PFSK-1 (cell line): ENCODE measurements at regions not wholly inside any gene's neighbourhood (a gene's known extent, or its start where the extent isn't known, plus 50 kb on each side); places are given as distances from the start of the nearest gene placed in this dataset.

Experiments used
- FOXP2 ChIP-seq: optimal IDR thresholded peaks from 2 replicates; pipeline ENCODE3; 2011; ENCODE audit warnings: borderline replicate concordance, control low read depth, inconsistent platforms; ENCODE audit not compliant: insufficient read depth; ENCODE audit errors: extremely low read length, extremely low read depth
- POLR2AphosphoS5 ChIP-seq: IDR thresholded peaks from 2 replicates; pipeline ENCODE4 v1.6.1; 2012; ENCODE audit warnings: low read depth, mild to moderate bottlenecking, control low read depth, low read length, moderate library complexity
- SIN3A ChIP-seq: IDR thresholded peaks from 2 replicates; pipeline ENCODE4 v1.6.1; 2012; ENCODE audit warnings: mild to moderate bottlenecking, low read length, moderate library complexity, borderline replicate concordance; ENCODE audit not compliant: insufficient read depth
- TAF1 ChIP-seq: IDR thresholded peaks from 2 replicates; pipeline ENCODE4 v1.6.1; 2012; ENCODE audit warnings: low read length, control low read depth, borderline replicate concordance; ENCODE audit not compliant: insufficient read depth
- TF ChIP-seq, protein P1 (sequence below), 2 experiments: IDR thresholded peaks; 2 replicates each; pipeline versions ENCODE4 v1.6.1 to v1.8.0; 2011 to 2012; ENCODE audit warnings: low read depth in 2 of 2, low read length in 2 of 2, control low read depth in 1 of 2, inconsistent platforms in 1 of 2, mild to moderate bottlenecking in 1 of 2, moderate library complexity in 1 of 2; ENCODE audit not compliant: insufficient read depth in 1 of 2

GRCh38 chr2:56510610-56511009, 326.8 kb downstream of the CCDC85A start:
- TF ChIP-seq POLR2AphosphoS5 = no peak
- TF ChIP-seq TAF1 = no peak
- TF ChIP-seq SIN3A = no peak
- TF ChIP-seq, protein P1, sequence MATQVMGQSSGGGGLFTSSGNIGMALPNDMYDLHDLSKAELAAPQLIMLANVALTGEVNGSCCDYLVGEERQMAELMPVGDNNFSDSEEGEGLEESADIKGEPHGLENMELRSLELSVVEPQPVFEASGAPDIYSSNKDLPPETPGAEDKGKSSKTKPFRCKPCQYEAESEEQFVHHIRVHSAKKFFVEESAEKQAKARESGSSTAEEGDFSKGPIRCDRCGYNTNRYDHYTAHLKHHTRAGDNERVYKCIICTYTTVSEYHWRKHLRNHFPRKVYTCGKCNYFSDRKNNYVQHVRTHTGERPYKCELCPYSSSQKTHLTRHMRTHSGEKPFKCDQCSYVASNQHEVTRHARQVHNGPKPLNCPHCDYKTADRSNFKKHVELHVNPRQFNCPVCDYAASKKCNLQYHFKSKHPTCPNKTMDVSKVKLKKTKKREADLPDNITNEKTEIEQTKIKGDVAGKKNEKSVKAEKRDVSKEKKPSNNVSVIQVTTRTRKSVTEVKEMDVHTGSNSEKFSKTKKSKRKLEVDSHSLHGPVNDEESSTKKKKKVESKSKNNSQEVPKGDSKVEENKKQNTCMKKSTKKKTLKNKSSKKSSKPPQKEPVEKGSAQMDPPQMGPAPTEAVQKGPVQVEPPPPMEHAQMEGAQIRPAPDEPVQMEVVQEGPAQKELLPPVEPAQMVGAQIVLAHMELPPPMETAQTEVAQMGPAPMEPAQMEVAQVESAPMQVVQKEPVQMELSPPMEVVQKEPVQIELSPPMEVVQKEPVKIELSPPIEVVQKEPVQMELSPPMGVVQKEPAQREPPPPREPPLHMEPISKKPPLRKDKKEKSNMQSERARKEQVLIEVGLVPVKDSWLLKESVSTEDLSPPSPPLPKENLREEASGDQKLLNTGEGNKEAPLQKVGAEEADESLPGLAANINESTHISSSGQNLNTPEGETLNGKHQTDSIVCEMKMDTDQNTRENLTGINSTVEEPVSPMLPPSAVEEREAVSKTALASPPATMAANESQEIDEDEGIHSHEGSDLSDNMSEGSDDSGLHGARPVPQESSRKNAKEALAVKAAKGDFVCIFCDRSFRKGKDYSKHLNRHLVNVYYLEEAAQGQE (IDR thresholded peaks at IDR 0.05; ENCODE audit: insufficient read depth in 1 of 2, low read depth in 2 of 2, low read length in 2 of 2) = no peak
- TF ChIP-seq FOXP2 = no peak
